ENCODE measurements at regions not wholly inside any gene's neighbourhood (a gene's known extent, or its start where the extent isn't known, plus 50 kb on each side); places are given as distances from the start of the nearest gene placed in this dataset.

- no peak overlapping the region for H3K4me3 ChIP-seq (ENCODE audit: control insufficient read depth, low read depth, low read length)
- TF ChIP-seq, protein P1, sequence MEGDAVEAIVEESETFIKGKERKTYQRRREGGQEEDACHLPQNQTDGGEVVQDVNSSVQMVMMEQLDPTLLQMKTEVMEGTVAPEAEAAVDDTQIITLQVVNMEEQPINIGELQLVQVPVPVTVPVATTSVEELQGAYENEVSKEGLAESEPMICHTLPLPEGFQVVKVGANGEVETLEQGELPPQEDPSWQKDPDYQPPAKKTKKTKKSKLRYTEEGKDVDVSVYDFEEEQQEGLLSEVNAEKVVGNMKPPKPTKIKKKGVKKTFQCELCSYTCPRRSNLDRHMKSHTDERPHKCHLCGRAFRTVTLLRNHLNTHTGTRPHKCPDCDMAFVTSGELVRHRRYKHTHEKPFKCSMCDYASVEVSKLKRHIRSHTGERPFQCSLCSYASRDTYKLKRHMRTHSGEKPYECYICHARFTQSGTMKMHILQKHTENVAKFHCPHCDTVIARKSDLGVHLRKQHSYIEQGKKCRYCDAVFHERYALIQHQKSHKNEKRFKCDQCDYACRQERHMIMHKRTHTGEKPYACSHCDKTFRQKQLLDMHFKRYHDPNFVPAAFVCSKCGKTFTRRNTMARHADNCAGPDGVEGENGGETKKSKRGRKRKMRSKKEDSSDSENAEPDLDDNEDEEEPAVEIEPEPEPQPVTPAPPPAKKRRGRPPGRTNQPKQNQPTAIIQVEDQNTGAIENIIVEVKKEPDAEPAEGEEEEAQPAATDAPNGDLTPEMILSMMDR (conservative IDR thresholded peaks at IDR 0.05; ENCODE audit: control insufficient read depth, insufficient read depth, low read depth, low read length) = no peak
- no peak for DNase-seq (ENCODE audit: low read depth)
Observed at GRCh38 chr3:118501152-118501551, 533.5 kb downstream of the IGSF11 start.

DNA sequence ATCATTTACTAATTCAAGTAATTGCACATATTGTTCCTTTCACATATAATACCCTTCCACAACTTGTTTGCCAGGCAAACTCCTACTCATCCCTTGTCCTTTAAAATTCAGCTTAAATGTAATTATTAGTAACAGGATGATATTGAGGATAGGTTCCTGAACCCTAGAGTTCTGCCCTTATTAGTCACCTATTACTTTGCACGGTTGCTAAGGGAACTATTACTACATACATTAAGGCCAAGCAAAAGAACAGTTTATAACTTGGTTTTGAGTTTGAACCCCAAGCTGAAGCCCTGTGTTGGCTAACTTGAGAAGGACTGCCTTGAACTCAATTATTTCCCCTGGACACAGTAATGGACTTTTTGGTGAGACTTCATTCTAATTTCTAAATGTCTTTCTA, 529.7 kb downstream of the IGSF11 start:
- TF ChIP-seq, protein P1 (conservative IDR thresholded peaks at IDR 0.05; ENCODE audit: control insufficient read depth, insufficient read depth, low read depth, low read length) = no peak
- DNase-seq (ENCODE audit: low read depth) = no peak
- H3K4me3 ChIP-seq (ENCODE audit: control insufficient read depth, low read depth, low read length) = no peak overlapping the region

DNA sequence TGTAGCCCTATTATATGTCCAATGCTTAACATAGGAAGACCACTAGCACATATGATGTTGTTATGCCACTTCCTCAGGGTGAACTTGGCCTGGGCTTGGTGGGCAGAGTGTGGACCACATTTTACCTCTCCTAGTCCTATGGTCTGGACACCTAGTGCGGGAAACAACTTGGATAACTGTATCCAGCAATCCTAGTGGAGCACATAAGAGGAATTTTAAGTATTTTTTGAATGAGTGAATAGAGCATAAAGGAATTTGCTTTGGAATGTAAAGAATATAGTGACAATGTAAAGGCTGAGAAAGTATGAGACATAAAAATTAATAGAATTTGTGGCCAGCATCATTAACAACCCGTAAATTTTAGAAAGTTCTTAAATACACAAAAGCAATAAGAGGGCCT, 528.9 kb downstream of the IGSF11 start:
- TF ChIP-seq, protein P1 (conservative IDR thresholded peaks at IDR 0.05; ENCODE audit: control insufficient read depth, insufficient read depth, low read depth, low read length) = no peak
- DNase-seq (ENCODE audit: low read depth) = no peak
- H3K4me3 ChIP-seq (ENCODE audit: control insufficient read depth, low read depth, low read length) = no peak overlapping the region

DNA sequence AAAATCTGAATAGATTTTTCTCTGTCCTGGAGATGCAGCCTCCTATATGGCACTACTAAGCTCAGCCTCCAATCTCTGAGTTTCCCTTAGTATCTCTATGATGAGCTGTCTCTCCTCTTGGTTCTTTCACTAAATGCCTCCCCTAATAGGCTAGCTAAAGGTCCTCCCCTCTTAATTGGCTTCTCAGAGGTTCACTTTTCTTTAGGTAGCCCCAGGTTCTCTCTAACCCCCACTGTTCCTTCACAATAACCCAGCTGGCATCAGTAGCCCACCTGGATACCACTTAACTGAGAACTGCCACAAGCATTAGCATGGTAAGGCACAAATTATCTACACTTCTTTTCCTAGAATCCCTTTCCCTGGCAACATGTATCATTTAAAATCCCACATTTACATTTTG, 523.2 kb downstream of the IGSF11 start:
- TF ChIP-seq, protein P1 (conservative IDR thresholded peaks at IDR 0.05; ENCODE audit: control insufficient read depth, insufficient read depth, low read depth, low read length) = no peak
- DNase-seq (ENCODE audit: low read depth) = no peak
- no peak overlapping the region for H3K4me3 ChIP-seq (ENCODE audit: control insufficient read depth, low read depth, low read length)

- TF ChIP-seq, protein P1 (conservative IDR thresholded peaks at IDR 0.05; ENCODE audit: control insufficient read depth, insufficient read depth, low read depth, low read length) = no peak
Observed at GRCh38 chr3:118512301-118512700, 522.3 kb downstream of the IGSF11 start.

DNA sequence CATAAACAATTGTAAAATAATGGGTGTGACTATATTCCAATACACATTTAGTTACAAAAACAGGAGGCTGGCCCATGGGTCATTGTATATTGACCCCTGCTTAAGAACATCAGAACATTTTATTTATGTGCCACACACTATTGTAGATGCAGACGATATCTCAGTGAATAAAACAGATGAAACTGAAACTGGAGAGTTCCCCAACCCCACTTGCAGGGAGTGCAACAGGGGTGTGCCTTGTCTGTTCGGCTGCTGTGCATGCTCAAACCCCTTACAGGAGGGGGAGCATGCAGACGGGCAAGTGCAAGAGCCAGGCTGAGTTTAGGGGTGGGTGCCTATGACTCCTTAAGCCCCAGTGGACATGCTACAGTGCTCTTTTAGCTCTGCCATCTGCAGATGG, 509.6 kb downstream of the IGSF11 start:
- no peak for DNase-seq (ENCODE audit: low read depth)
- H3K4me3 ChIP-seq (ENCODE audit: control insufficient read depth, low read depth, low read length) = no peak overlapping the region
- TF ChIP-seq, protein P1 (conservative IDR thresholded peaks at IDR 0.05; ENCODE audit: control insufficient read depth, insufficient read depth, low read depth, low read length) = no peak

More at GRCh38 chr3:118512301-118512700, 522.3 kb downstream of the IGSF11 start:
- no peak for DNase-seq (ENCODE audit: low read depth)
- no peak overlapping the region for H3K4me3 ChIP-seq (ENCODE audit: control insufficient read depth, low read depth, low read length)

All from fibroblast of mammary gland (primary cell).